Gastrocnemius medialis (tissue), 4 donors: ENCODE measurements at regions not wholly inside any gene's neighbourhood (a gene's known extent, or its start where the extent isn't known, plus 50 kb on each side); places are given as distances from the start of the nearest gene placed in this dataset.

Source experiments
- ATAC-seq, 2 donors: fragments of 150-250 bp; one replicate each; pipeline ENCODE4 v1.9.1; 2016
- DNase-seq, 2 donors: peaks; one replicate each; pipeline ENCODE4 v3.0.0-alpha.2; 2019
- H3K27ac ChIP-seq, 4 donors: fragments of 200-600 bp; sonication (generic); 1 replicate in 1 of 4; 2 replicates in 3 of 4; pipeline ENCODE4 v1.5.1; 2016 to 2018; ENCODE audit warnings: mild to moderate bottlenecking in 2 of 4, moderate library complexity in 1 of 4
- H3K27me3 ChIP-seq, 3 donors: fragments of 200-600 bp; sonication (generic) in 2 of 3; 1 replicate in 1 of 3; 2 replicates in 2 of 3; pipeline versions ENCODE4 v1.5.1 to v1.6.0; 2016 to 2019; ENCODE audit warnings: mild to moderate bottlenecking in 1 of 3, moderate library complexity in 1 of 3
- H3K36me3 ChIP-seq, 2 donors: fragments of 200-600 bp; sonication (generic) in 1 of 2; one replicate each; pipeline ENCODE4 v1.5.1; 2017 to 2018
- H3K4me1 ChIP-seq, 2 donors: fragments of 200-600 bp; sonication (generic) in 1 of 2; one replicate each; pipeline ENCODE4 v1.5.1; 2016 to 2017; ENCODE audit warnings: mild to moderate bottlenecking in 2 of 2
- H3K4me3 ChIP-seq, 4 donors: fragments of 200-600 bp; sonication (generic) in 3 of 4; 1 replicate in 1 of 4; 2 replicates in 3 of 4; pipeline ENCODE4 v1.5.1; 2016 to 2019; ENCODE audit warnings: mild to moderate bottlenecking in 2 of 4
- H3K9me3 ChIP-seq, 3 donors: fragments of 200-600 bp; sonication (generic) in 2 of 3; 1 replicate in 1 of 3; 2 replicates in 2 of 3; pipeline ENCODE4 v1.5.1; 2016 to 2019
- POLR2A ChIP-seq, 2 donors: fragments of 450-650 bp; IDR thresholded peaks; one replicate each; pipeline ENCODE4 v1.6.1; 2017; ENCODE audit warnings: antibody characterized with exemption in 2 of 2, mild to moderate bottlenecking in 2 of 2, moderate library complexity in 2 of 2
- in situ Hi-C, 4 donors: fragments of 200-750 bp; cut with MboI; loops; one replicate each; pipeline versions ENCODE4 v1.15.0 to v1.8.0; 2017; ENCODE audit warnings: low sequenced_read_pairs in 4 of 4
- intact Hi-C: fragments of 100-400 bp; cut with DNase I; formaldehyde crosslinking; loops from one replicate; pipeline ENCODE4 v1.15.1; 2023; ENCODE audit warnings: low total_unique reads
- TF ChIP-seq, protein P1 (sequence below), 5 experiments: fragments of 450-650 bp in 3 of 5; fragments of 200-600 bp in 2 of 5; sonication (generic) in 2 of 5; IDR thresholded peaks in 4 of 5; conservative IDR thresholded peaks in 1 of 5; 1 replicate in 4 of 5; 2 replicates in 1 of 5; pipeline ENCODE4 v1.5.1; 2016 to 2019; ENCODE audit warnings: antibody characterized with exemption in 5 of 5, mild to moderate bottlenecking in 3 of 5, moderate library complexity in 3 of 5

DNA sequence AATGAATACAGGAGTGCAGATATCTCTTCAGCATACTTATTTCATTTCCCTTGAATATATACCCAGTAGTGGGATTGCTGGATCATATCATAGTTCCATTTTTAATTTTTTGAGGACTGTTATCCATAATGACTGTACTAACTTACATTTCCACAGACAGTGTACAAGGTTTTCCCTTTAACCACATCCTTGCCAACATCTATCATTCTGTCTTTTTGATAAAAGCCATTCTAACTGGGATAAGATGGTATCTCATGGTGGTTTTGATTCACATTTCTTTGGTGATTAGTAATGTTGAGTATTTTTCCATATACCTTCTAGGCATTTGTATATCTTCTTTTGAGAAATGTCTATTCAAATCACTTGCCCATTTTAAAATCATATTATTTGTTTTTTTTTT, 325.2 kb downstream of the CYP26B1 start:
- intact Hi-C loops (no loop called here), in situ Hi-C loops (loop anchor here in 1 of 4 donors (25.0 kb wide), 2 partner anchors 340 to 765 kb away; no protein-coding TSS in a partner anchor)
- TF ChIP-seq, protein P1, sequence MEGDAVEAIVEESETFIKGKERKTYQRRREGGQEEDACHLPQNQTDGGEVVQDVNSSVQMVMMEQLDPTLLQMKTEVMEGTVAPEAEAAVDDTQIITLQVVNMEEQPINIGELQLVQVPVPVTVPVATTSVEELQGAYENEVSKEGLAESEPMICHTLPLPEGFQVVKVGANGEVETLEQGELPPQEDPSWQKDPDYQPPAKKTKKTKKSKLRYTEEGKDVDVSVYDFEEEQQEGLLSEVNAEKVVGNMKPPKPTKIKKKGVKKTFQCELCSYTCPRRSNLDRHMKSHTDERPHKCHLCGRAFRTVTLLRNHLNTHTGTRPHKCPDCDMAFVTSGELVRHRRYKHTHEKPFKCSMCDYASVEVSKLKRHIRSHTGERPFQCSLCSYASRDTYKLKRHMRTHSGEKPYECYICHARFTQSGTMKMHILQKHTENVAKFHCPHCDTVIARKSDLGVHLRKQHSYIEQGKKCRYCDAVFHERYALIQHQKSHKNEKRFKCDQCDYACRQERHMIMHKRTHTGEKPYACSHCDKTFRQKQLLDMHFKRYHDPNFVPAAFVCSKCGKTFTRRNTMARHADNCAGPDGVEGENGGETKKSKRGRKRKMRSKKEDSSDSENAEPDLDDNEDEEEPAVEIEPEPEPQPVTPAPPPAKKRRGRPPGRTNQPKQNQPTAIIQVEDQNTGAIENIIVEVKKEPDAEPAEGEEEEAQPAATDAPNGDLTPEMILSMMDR (IDR thresholded peaks at IDR 0.05 in 4 of 5, conservative IDR thresholded peaks at IDR 0.05 in 1 of 5): no peak
- no peak for TF ChIP-seq POLR2A (IDR thresholded peaks at IDR 0.05)

DNA sequence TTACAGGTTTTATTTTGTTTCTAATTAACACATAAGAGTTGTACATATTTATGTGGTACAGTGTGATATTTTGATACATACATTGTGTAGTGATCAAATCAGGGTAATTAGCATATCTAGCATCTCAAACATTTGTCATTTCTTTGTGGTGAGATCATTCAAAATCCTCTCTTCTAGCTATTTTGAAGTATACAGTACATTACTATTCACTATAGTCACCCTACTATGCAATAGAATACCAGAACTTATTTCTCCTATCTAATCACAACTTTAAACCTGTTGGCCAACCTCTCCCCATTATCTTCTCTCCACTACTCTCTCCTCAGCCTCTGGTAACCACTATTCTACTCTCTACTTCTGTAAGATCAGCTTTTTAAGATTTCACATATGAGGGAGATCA, 325.8 kb downstream of the CYP26B1 start:
- H3K36me3 ChIP-seq: no peaks in the 10 kb centered on the region
- in situ Hi-C loops: loop anchor here in 1 of 4 donors (25.0 kb wide), 2 partner anchors 340 to 765 kb away; no protein-coding TSS in a partner anchor
- intact Hi-C loops: no loop called here

More for the DNA sequence above, 325.2 kb downstream of the CYP26B1 start:
- no peak overlapping the region for H3K27ac ChIP-seq
- no peaks in the 10 kb centered on the region for H3K36me3 ChIP-seq
- no peak for ATAC-seq
- H3K4me1 ChIP-seq: no peaks in the 10 kb centered on the region
- DNase-seq: no peak
- H3K27me3 ChIP-seq: no peaks in the 10 kb centered on the region
- H3K4me3 ChIP-seq: no peak overlapping the region
- no peaks in the 10 kb centered on the region for H3K9me3 ChIP-seq

GRCh38 chr2:71816815-71817214, 330.8 kb downstream of the CYP26B1 start:
- no peaks in the 10 kb centered on the region for H3K36me3 ChIP-seq
- no peak for DNase-seq
- in situ Hi-C loops: loop anchor here in 1 of 4 donors (25.0 kb wide), 2 partner anchors 345 to 770 kb away; no protein-coding TSS in a partner anchor
- H3K9me3 ChIP-seq: no peaks in the 10 kb centered on the region
- no peak for ATAC-seq
- H3K4me1 ChIP-seq: no peaks in the 10 kb centered on the region
- intact Hi-C loops: no loop called here
- no peaks in the 10 kb centered on the region for H3K27me3 ChIP-seq
- H3K27ac ChIP-seq: no peak overlapping the region
- TF ChIP-seq, protein P1 (IDR thresholded peaks at IDR 0.05 in 4 of 5, conservative IDR thresholded peaks at IDR 0.05 in 1 of 5): no peak
- H3K4me3 ChIP-seq: no peak overlapping the region

More for the DNA sequence above, 325.8 kb downstream of the CYP26B1 start:
- H3K4me3 ChIP-seq: no peak overlapping the region
- no peak overlapping the region for H3K27ac ChIP-seq
- no peaks in the 10 kb centered on the region for H3K4me1 ChIP-seq
- H3K27me3 ChIP-seq: no peaks in the 10 kb centered on the region
- H3K9me3 ChIP-seq: no peaks in the 10 kb centered on the region
- DNase-seq (no peak), ATAC-seq (no peak)
- TF ChIP-seq POLR2A (IDR thresholded peaks at IDR 0.05): no peak
- TF ChIP-seq, protein P1 (IDR thresholded peaks at IDR 0.05 in 4 of 5, conservative IDR thresholded peaks at IDR 0.05 in 1 of 5): no peak

DNA sequence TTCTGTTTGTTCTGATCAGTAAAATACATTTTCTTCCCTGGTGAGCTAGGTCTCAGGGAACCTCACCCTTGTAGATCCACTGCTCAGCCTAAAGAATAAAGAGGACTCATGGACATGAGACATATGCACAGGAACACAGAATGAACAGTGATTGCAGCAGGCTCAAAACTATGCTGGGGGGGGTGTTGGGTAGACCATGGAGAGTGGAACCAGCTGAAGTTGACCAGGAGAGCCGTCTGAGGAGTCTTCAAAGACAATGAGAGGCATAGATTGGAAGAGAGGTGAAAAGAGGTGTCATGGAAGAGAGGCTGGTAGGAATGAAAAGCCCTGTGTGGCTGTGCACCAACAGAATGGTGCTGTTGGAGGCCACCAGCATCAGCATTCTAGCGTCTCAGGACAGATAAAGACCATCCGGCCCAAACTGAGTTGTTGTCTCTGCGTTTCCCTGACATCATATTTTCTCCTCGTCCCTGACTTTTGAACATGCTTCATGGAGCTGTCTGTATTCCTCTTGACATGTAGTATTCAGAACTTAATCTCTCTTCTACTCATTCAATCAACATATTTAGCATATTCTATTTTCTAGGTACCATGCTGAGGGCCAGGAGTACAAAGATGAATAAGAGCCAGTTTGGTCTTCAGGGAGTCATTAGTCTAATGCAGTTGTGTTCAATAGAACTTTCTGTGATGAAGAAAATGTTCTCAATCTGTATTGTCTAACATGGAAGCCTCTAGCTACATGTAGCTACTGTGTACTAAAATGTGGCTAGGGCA, 331.8 kb downstream of the CYP26B1 start:
- TF ChIP-seq POLR2A (IDR thresholded peaks at IDR 0.05): no peak
- TF ChIP-seq, protein P1 (IDR thresholded peaks at IDR 0.05 in 4 of 5, conservative IDR thresholded peaks at IDR 0.05 in 1 of 5): no peak
- in situ Hi-C loops: loop anchor here in 1 of 4 donors (25.0 kb wide), 2 partner anchors 346 to 771 kb away; no protein-coding TSS in a partner anchor
- H3K4me3 ChIP-seq: no peak overlapping the region
- no peak for ATAC-seq
- H3K9me3 ChIP-seq: no peaks in the 10 kb centered on the region
- H3K27me3 ChIP-seq: no peaks in the 10 kb centered on the region
- intact Hi-C loops: no loop called here
- H3K27ac ChIP-seq: no peak overlapping the region
- H3K36me3 ChIP-seq: no peaks in the 10 kb centered on the region
- no peaks in the 10 kb centered on the region for H3K4me1 ChIP-seq
- DNase-seq: no peak
